ENCODE measurements at regions not wholly inside any gene's neighbourhood (a gene's known extent, or its start where the extent isn't known, plus 50 kb on each side); places are given as distances from the start of the nearest gene placed in this dataset.
"Not testable (repeated sequence)": the region's sequence is repeated elsewhere in the genome, so short reads cannot be mapped to it uniquely, and the experiment has no call there.

GRCh38 chr10:18875477-18875876 lies 173.1 kb upstream of the MALRD1 start:
- no peak for TF ChIP-seq CTCF (IDR thresholded peaks at IDR 0.05)
- H3K36me3 ChIP-seq (ENCODE audit: insufficient read depth in 1 of 2, low read depth in 1 of 2) = no peaks in the 10 kb centered on the region
- no peaks in the 10 kb centered on the region for H3K27me3 ChIP-seq (ENCODE audit: insufficient read depth in 3 of 3, low read length in 2 of 3)
- no peak overlapping the region for H3K4me3 ChIP-seq
- ATAC-seq = no peak
- no peaks in the 10 kb centered on the region for H3K4me1 ChIP-seq
- 78 to 94% (median 84%) methylated on average over 1 of the region's 1 CpG for WGBS, 3 donors
- intact Hi-C loops (cut with DNase I) = no loop called here
- no peak overlapping the region for H3K27ac ChIP-seq
- DNase-seq = no peak
- H3K9me3 ChIP-seq = no peaks in the 10 kb centered on the region

GRCh38 chr10:18879284-18879683 lies 169.3 kb upstream of the MALRD1 start:
- no peak for DNase-seq
- intact Hi-C loops (cut with DNase I) = no loop called here
- Histone ChIP-seq H3K27me3 (ENCODE audit: insufficient read depth in 3 of 3, low read length in 2 of 3) (no peaks in the 10 kb centered on the region), H3K9me3 (no peaks in the 10 kb centered on the region), H3K36me3 (ENCODE audit: insufficient read depth in 1 of 2, low read depth in 1 of 2) (no peaks in the 10 kb centered on the region), H3K4me3 (no peak overlapping the region), H3K4me1 (no peaks in the 10 kb centered on the region), H3K27ac (no peak overlapping the region)
- no peak for TF ChIP-seq CTCF (IDR thresholded peaks at IDR 0.05)
- 52 to 75% (median 75%) methylated on average over 2 of the region's 2 CpGs for WGBS, 3 donors
- ATAC-seq = no peak

GRCh38 chr10:18880530-18880929 lies 168.1 kb upstream of the MALRD1 start:
- WGBS, 3 donors = 55 to 82% (median 81%) methylated on average over 8 to 16 of the region's 16 CpGs
- DNase-seq = no peak
- TF ChIP-seq CTCF (IDR thresholded peaks at IDR 0.05) = no peak
- no peaks in the 10 kb centered on the region for H3K36me3 ChIP-seq (ENCODE audit: insufficient read depth in 1 of 2, low read depth in 1 of 2)
- no peaks in the 10 kb centered on the region for H3K9me3 ChIP-seq
- no peak overlapping the region for H3K27ac ChIP-seq
- H3K4me1 ChIP-seq = no peaks in the 10 kb centered on the region
- intact Hi-C loops (cut with DNase I) = no loop called here
- no peak overlapping the region for H3K4me3 ChIP-seq
- no peaks in the 10 kb centered on the region for H3K27me3 ChIP-seq (ENCODE audit: insufficient read depth in 3 of 3, low read length in 2 of 3)
- ATAC-seq = no peak

GRCh38 chr10:18886102-18886501 lies 162.5 kb upstream of the MALRD1 start:
- H3K9me3 ChIP-seq = no peaks in the 10 kb centered on the region
- no peaks in the 10 kb centered on the region for H3K36me3 ChIP-seq (ENCODE audit: insufficient read depth in 1 of 2, low read depth in 1 of 2)
- no peak for ATAC-seq
- no peaks in the 10 kb centered on the region for H3K4me1 ChIP-seq
- no peaks in the 10 kb centered on the region for H3K27me3 ChIP-seq (ENCODE audit: insufficient read depth in 3 of 3, low read length in 2 of 3)
- H3K4me3 ChIP-seq = no peak overlapping the region
- no peak for TF ChIP-seq CTCF (IDR thresholded peaks at IDR 0.05)
- intact Hi-C loops (cut with DNase I) = no loop called here
- no peak overlapping the region for H3K27ac ChIP-seq
- DNase-seq = no peak
- WGBS, 3 donors = 60 to 73% (median 72%) methylated on average over 7 of the region's 7 CpGs

- Histone ChIP-seq H3K36me3 (ENCODE audit: insufficient read depth in 1 of 2, low read depth in 1 of 2) (no peaks in the 10 kb centered on the region), H3K9me3 (no peaks in the 10 kb centered on the region), H3K27ac (no peak overlapping the region), H3K27me3 (ENCODE audit: insufficient read depth in 3 of 3, low read length in 2 of 3) (no peaks in the 10 kb centered on the region), H3K4me1 (no peaks in the 10 kb centered on the region), H3K4me3 (no peak overlapping the region)
- no peak for ATAC-seq
- no peak for TF ChIP-seq CTCF (IDR thresholded peaks at IDR 0.05)
- intact Hi-C loops (cut with DNase I) = no loop called here
- DNase-seq = no peak
Observed at GRCh38 chr10:18906636-18907035, 142.0 kb upstream of the MALRD1 start.

GRCh38 chr10:18917431-18917830 lies 131.2 kb upstream of the MALRD1 start:
- H3K4me1 ChIP-seq; intact Hi-C loops (cut with DNase I); H3K9me3 ChIP-seq; H3K27ac ChIP-seq; H3K36me3 ChIP-seq (ENCODE audit: insufficient read depth in 1 of 2, low read depth in 1 of 2); H3K4me3 ChIP-seq; DNase-seq; ATAC-seq; H3K27me3 ChIP-seq (ENCODE audit: insufficient read depth in 3 of 3, low read length in 2 of 3): not testable (repeated sequence)
- WGBS, 3 donors = 84 to 86% (median 86%) methylated on average over 7 to 9 of the region's 9 CpGs

Data from psoas muscle (tissue), 7 donors.